CD14-positive monocyte (primary cell): ENCODE measurements at regions not wholly inside any gene's neighbourhood (a gene's known extent, or its start where the extent isn't known, plus 50 kb on each side); places are given as distances from the start of the nearest gene placed in this dataset.

Experiments
- DNase-seq, 3 donors: peaks; one replicate each; pipeline ENCODE4 v3.0.0-alpha.2; 2011 to 2022
- H2AFZ ChIP-seq: 2 replicates; pipeline ENCODE4 v1.6.0; 2012; ENCODE audit warnings: mild to moderate bottlenecking, low read depth, low read length, inconsistent platforms; ENCODE audit not compliant: insufficient read depth, poor library complexity, severe bottlenecking
- H3K27ac ChIP-seq, 2 donors: 1 replicate in 1 of 2; 2 replicates in 1 of 2; pipeline ENCODE4 v1.5.1; 2012 to 2013; ENCODE audit warnings: low read length in 2 of 2, control low read depth in 1 of 2, inconsistent platforms in 1 of 2, low read depth in 1 of 2, mild to moderate bottlenecking in 1 of 2
- H3K27me3 ChIP-seq, 2 donors: one replicate each; pipeline versions ENCODE4 v1.6.0 to v1.6.1; 2011 to 2013; ENCODE audit warnings: low read length in 2 of 2; ENCODE audit not compliant: control insufficient read depth in 2 of 2, insufficient read depth in 2 of 2
- H3K36me3 ChIP-seq, 2 donors: replicated peaks in 1 of 2; 1 replicate in 1 of 2; 2 replicates in 1 of 2; pipeline versions ENCODE4 v1.5.1 to v1.6.1; 2012 to 2013; ENCODE audit warnings: low read length in 2 of 2, control low read depth in 1 of 2, inconsistent platforms in 1 of 2, mild to moderate bottlenecking in 1 of 2; ENCODE audit not compliant: insufficient read depth in 2 of 2, control insufficient read depth in 1 of 2
- H3K4me1 ChIP-seq, 2 donors: 1 replicate in 1 of 2; 2 replicates in 1 of 2; pipeline versions ENCODE4 v1.5.1 to v1.6.1; 2012 to 2013; ENCODE audit warnings: low read length in 2 of 2, control low read depth in 1 of 2, inconsistent platforms in 1 of 2, mild to moderate bottlenecking in 1 of 2, moderate library complexity in 1 of 2; ENCODE audit not compliant: insufficient read depth in 2 of 2, control insufficient read depth in 1 of 2
- H3K4me2 ChIP-seq: replicated peaks from 2 replicates; pipeline ENCODE3; 2012; ENCODE audit warnings: low read length, moderate library complexity, mild to moderate bottlenecking; ENCODE audit not compliant: poor library complexity, severe bottlenecking; ENCODE audit errors: extremely low read depth
- H3K4me3 ChIP-seq, 3 experiments: fragments of 200-600 bp in 1 of 3; sonication (generic) in 1 of 3; replicated peaks in 1 of 3; 1 replicate in 2 of 3; 2 replicates in 1 of 3; pipeline ENCODE4 v1.5.1; 2011 to 2013; ENCODE audit warnings: low read length in 3 of 3, mild to moderate bottlenecking in 3 of 3, control low read depth in 2 of 3, low read depth in 2 of 3, inconsistent platforms in 1 of 3, moderate library complexity in 1 of 3
- H3K79me2 ChIP-seq: 2 replicates; pipeline ENCODE4 v1.6.0; 2012; ENCODE audit warnings: mild to moderate bottlenecking, control low read depth, inconsistent platforms, low read length, moderate library complexity; ENCODE audit not compliant: insufficient read depth
- H3K9ac ChIP-seq: 2 replicates; pipeline ENCODE4 v1.6.0; 2017; ENCODE audit warnings: low read length, mild to moderate bottlenecking; ENCODE audit not compliant: insufficient read depth, poor library complexity, severe bottlenecking
- H3K9me3 ChIP-seq, 2 donors: replicated peaks in 1 of 2; 1 replicate in 1 of 2; 2 replicates in 1 of 2; pipeline versions ENCODE4 v1.5.1 to v1.6.1; 2012 to 2013; ENCODE audit warnings: low read length in 2 of 2, control low read depth in 1 of 2; ENCODE audit not compliant: control insufficient read depth in 1 of 2, insufficient read depth in 1 of 2
- H4K20me1 ChIP-seq: 2 replicates; pipeline ENCODE4 v1.6.0; 2012; ENCODE audit warnings: mild to moderate bottlenecking, low read length, control low read depth, moderate library complexity; ENCODE audit not compliant: insufficient read depth
- H3K27ac Mint-ChIP-seq, 7 donors: one replicate each; pipeline ENCODE4 v1.8.0; 2020; ENCODE audit warnings: mild to moderate bottlenecking in 7 of 7, mixed read lengths in 7 of 7, moderate library complexity in 6 of 7, inconsistent platforms in 2 of 7
- H3K27me3 Mint-ChIP-seq, 3 donors: one replicate each; pipeline ENCODE4 v1.8.0; 2021 to 2022; ENCODE audit warnings: low read depth in 3 of 3, mild to moderate bottlenecking in 3 of 3, mixed read lengths in 3 of 3, moderate library complexity in 3 of 3, inconsistent platforms in 1 of 3
- H3K36me3 Mint-ChIP-seq, 2 donors: one replicate each; pipeline ENCODE4 v1.8.0; 2020; ENCODE audit warnings: mixed read lengths in 2 of 2, inconsistent platforms in 1 of 2, mild to moderate bottlenecking in 1 of 2
- H3K4me1 Mint-ChIP-seq: one replicate; pipeline ENCODE4 v1.8.0; 2020; ENCODE audit warnings: mild to moderate bottlenecking, mixed read lengths
- H3K4me3 Mint-ChIP-seq, 2 donors: one replicate each; pipeline ENCODE4 v1.8.0; 2020; ENCODE audit warnings: mild to moderate bottlenecking in 2 of 2, mixed read lengths in 2 of 2, moderate library complexity in 1 of 2
- H3K9me3 Mint-ChIP-seq, 7 donors: one replicate each; pipeline ENCODE4 v1.8.0; 2020 to 2022; ENCODE audit warnings: mixed read lengths in 7 of 7, mild to moderate bottlenecking in 6 of 7, moderate library complexity in 6 of 7, inconsistent platforms in 2 of 7
- WGBS: methylation state at CpG from one replicate; pipeline ENCODE4 v1.1.5; 2013; ENCODE audit warnings: missing lambda C conversion rate; ENCODE audit not compliant: insufficient coverage; 5-methylcytosine and 5-hydroxymethylcytosine counted together
- intact Hi-C, 2 donors: fragments of 100-400 bp; cut with micrococcal nuclease; formaldehyde crosslinking; loops; one replicate each; pipeline versions ENCODE4 v1.15.0 to v1.15.1; 2023
- TF ChIP-seq, protein P1 (sequence below): fragments of 200-600 bp; IDR thresholded peaks from one replicate; pipeline ENCODE4 v1.8.0; 2022; ENCODE audit warnings: antibody characterized with exemption, mild to moderate bottlenecking

DNA sequence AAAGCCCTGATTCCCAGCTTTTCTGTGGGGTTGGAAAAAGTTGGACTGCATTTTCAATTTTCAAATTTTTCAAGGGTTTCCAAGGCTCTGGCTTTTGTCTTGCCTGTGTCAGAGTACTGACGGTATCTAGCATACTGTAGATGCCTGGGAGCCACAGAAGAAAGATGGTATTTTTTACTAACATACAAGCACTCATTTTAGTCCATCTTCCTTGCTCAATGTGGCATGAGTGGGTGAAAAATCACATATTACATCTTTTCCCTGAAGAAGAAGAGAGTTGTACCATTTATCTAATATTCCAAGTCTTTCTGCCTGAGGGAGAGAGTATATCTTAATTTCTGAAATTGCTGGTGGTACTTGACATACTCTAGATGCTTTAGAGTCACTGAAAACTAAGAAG, 738.6 kb upstream of the ADGRL3 start:
- H3K27me3 Mint-ChIP-seq: no peaks in the 10 kb centered on the region
- Histone ChIP-seq H4K20me1 (no peaks in the 10 kb centered on the region), H3K4me3 (no peak overlapping the region), H3K4me1 (no peaks in the 10 kb centered on the region), H3K36me3 (no peaks in the 10 kb centered on the region), H3K9ac (no peak overlapping the region), H3K9me3 (peaks cover 0 to 4% of the 10 kb centered on the region in 2 donors), H3K79me2 (no peaks in the 10 kb centered on the region), H2AFZ (no peak overlapping the region), H3K27me3 (no peaks in the 10 kb centered on the region), H3K27ac (no peak overlapping the region), H3K4me2 (no peak overlapping the region)
- H3K36me3 Mint-ChIP-seq: no peaks in the 10 kb centered on the region
- WGBS: no CpG with 5 or more reads among the region's 1 CpG
- intact Hi-C loops: no loop called here
- no peaks in the 10 kb centered on the region for H3K4me1 Mint-ChIP-seq
- no peak overlapping the region for H3K27ac Mint-ChIP-seq
- peaks cover 0 to 3% (median 0%) of the 10 kb centered on the region in 7 donors for H3K9me3 Mint-ChIP-seq
- H3K4me3 Mint-ChIP-seq: no peak overlapping the region
- DNase-seq: no peak
- TF ChIP-seq, protein P1, sequence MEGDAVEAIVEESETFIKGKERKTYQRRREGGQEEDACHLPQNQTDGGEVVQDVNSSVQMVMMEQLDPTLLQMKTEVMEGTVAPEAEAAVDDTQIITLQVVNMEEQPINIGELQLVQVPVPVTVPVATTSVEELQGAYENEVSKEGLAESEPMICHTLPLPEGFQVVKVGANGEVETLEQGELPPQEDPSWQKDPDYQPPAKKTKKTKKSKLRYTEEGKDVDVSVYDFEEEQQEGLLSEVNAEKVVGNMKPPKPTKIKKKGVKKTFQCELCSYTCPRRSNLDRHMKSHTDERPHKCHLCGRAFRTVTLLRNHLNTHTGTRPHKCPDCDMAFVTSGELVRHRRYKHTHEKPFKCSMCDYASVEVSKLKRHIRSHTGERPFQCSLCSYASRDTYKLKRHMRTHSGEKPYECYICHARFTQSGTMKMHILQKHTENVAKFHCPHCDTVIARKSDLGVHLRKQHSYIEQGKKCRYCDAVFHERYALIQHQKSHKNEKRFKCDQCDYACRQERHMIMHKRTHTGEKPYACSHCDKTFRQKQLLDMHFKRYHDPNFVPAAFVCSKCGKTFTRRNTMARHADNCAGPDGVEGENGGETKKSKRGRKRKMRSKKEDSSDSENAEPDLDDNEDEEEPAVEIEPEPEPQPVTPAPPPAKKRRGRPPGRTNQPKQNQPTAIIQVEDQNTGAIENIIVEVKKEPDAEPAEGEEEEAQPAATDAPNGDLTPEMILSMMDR: no peak

DNA sequence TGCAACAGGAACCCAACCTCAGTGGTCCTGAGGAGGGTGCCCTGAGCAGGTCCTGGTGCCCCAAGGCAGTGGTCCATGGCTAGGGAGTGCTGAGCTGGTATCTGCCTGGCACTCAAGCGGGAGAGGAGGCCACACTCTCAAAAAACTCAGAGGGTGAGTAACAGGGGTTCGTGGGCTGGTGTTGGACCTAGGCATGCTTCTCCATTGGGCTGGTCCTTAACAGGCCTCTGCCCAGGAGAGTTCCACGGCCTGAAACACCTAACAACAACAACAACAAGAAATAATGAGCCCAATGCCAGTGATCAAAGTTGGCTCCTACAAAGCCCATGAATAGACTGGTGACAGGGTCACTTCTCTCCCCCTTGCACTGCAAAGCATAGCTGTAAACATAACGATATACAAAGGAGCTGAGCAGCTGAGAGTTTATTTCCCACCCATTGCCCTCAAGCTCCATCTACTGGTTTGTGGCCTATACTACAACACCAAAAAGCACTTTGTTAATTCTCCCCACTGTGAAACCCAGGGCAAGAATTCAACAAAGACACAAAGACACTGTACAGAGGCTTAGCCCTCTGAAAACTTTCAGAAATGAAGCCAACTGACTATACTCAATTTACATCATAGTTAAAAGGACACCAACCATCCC, 736.1 kb upstream of the ADGRL3 start:
- no peaks in the 10 kb centered on the region for H3K36me3 Mint-ChIP-seq
- Histone ChIP-seq H4K20me1 (no peaks in the 10 kb centered on the region), H3K9ac (no peak overlapping the region), H3K4me1 (no peaks in the 10 kb centered on the region), H3K79me2 (no peaks in the 10 kb centered on the region), H3K27me3 (no peaks in the 10 kb centered on the region), H3K27ac (no peak overlapping the region), H3K4me2 (no peak overlapping the region), H3K9me3 (peaks cover 0 to 4% of the 10 kb centered on the region in 2 donors), H2AFZ (no peak overlapping the region), H3K4me3 (no peak overlapping the region), H3K36me3 (no peaks in the 10 kb centered on the region)
- H3K4me1 Mint-ChIP-seq: no peaks in the 10 kb centered on the region
- H3K9me3 Mint-ChIP-seq: peaks cover 0 to 2% (median 0%) of the 10 kb centered on the region in 7 donors
- H3K27me3 Mint-ChIP-seq: no peaks in the 10 kb centered on the region
- no peak for DNase-seq
- no peak overlapping the region for H3K27ac Mint-ChIP-seq
- intact Hi-C loops: no loop called here
- H3K4me3 Mint-ChIP-seq: no peak overlapping the region
- TF ChIP-seq, protein P1: no peak
- WGBS: 75% methylated on average over 4 of the region's 4 CpGs
